Hematopoietic multipotent progenitor cell treated with erythropoietin and hydrocortisone succinate and interleukin-3 and kit ligand, for 6 days (in vitro differentiated cells): ENCODE measurements at regions not wholly inside any gene's neighbourhood (a gene's known extent, or its start where the extent isn't known, plus 50 kb on each side); places are given as distances from the start of the nearest gene placed in this dataset.

Source experiments
- DNase-seq: peaks from one replicate; pipeline ENCODE4 v3.0.0-alpha.2; 2015

DNA sequence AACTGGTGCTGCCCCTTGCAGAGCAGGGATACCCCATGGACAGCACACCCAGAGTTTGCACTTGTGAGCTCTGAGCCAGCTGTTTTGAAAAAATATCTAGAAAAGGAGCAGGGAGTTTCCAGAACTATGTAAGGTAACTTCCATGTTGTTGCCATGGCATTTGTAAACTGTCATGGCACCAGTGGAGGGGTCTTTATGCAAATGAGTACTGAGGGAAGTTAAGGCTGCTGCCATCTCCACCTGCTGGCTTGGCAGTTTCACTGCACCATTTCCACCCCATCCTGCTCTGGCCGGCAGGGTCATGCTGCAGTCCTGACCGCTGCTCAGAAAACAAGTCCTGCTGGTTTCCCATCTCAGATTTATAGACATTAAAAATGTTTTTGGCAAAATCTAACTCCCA, 52.3 kb upstream of the SNTG2 start:
- no peak for DNase-seq

DNA sequence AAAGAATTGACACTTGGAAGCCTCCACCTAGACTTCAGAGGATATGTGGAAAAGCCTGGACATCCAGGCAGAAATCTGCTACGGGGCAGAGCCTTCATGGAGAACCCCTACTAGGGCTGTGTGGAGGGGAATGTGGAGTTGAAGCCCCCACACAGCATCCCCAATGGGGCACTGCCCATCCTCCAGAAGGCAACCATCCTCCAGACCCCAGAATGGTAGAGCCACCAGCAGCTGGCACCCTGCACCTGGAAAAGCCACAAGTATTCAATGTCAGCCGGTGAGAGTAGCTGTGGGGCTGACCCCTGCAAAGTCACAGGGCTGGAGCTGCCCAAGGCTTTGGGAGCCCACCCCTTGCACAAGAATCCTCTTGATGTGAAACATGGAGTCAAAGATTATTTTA, 53.6 kb upstream of the SNTG2 start:
- no peak for DNase-seq

DNA sequence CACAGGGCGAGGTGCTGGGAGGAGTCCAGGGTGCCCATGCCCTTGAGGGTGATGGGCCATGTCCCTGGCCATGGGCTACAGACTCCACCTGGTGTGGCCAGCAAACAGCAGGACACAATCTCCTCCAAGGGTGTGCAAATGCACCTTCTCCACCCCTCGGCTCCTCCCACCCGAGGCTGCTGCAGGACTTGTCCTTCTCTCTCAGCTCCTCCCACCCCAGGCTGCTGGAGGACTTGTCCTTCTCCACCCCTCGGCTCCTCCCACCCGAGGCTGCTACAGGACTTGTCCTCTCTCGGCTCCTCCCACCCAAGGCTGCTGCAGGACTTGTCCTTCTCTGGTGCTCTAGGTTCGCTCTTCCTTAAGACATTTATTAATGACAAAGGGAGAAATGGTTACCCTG, 57.3 kb upstream of the SNTG2 start:
- peak; percentile 2 for DNase-seq

DNA sequence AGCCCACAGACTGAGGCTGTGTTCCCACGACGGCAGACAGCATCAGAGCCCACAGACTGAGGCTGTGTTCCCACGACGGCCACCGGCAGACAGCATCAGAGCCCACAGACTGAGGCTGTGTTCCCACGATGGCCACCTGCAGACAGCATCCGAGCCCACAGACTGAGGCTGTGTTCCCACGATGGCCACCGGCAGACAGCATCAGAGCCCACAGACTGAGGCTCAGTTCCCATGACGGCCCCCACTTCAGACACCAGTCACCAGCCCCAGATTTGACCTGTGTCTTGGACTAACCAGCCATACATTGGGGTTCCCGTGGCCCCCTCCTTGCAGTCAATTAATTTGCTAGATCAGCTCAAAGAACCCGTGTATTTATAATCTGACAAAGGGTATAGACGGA, 57.8 kb upstream of the SNTG2 start:
- DNase-seq, result no peak

DNA sequence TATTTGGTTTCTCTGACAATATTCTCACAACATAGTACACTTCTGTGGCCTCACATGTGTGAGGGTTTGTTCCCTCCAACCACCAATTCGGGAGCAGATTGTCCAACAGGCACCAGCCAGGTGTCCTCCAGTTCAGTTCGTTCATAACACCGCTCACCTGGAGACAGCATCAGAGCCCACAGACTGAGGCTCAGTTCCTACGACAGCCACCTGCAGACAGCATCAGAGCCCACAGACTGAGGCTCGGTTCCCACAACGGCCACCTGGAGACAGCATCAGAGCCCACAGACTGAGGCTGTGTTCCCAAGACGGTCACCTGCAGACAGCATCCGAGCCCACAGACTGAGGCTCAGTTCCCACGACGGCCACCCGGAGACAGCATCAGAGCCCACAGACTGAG, 58.2 kb upstream of the SNTG2 start:
- DNase-seq, result no peak

DNA sequence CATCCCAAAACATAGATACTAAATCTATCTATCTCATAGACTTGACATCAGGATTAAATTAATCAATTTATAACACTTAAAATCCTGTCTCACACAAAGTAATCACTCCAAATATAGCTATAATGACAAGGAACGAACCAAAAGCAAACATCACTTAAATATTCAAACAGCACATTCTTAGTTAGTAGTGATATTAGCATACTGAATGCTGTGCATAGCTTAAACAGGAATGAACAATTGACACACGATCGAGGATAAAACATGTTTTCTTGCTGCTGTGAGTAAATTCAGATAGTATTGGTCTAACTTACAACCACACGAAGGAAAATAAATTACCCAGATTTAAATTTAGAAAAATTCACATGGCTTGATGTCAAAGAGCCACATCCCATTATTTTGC, 58.9 kb upstream of the SNTG2 start:
- no peak for DNase-seq

DNA sequence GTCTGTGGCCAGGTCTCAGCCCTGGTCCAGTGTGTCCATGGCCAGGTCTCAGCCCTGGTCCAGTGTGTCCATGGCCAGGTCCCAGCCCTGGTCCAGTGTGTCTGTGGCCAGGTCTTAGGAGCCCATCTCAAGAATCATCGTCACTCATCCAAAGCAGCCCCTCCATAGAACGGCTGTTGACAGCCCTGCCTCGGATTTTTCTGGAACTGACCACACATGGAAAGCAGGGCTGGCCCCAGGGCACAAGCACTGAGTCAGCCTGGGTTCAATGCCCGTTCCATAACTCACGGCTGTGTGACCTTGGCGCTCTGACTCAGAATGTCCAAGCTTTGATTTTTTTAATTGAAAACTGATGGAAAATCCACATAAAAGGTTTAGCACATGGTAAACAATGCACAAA, 59.9 kb upstream of the SNTG2 start:
- DNase-seq, result no peak

DNA sequence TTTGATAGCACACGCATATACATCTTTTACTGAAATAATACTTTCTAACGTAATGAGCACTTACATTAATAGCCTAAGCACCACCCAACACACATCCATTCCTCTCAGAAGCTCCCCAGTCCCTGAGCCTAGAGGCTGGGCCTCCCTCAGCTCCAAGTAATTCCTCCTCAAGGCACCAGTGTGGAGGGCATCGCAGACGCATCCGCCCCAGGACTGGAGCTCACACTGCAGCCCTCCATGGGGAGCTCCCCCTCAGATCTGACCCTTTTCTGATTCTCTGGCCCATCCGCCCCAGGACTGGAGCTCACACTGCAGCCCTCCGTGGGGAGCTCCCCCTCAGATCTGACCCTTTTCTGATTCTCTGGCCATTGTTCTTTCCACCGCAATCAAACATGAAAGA, 60.4 kb upstream of the SNTG2 start:
- DNase-seq, result no peak

DNA sequence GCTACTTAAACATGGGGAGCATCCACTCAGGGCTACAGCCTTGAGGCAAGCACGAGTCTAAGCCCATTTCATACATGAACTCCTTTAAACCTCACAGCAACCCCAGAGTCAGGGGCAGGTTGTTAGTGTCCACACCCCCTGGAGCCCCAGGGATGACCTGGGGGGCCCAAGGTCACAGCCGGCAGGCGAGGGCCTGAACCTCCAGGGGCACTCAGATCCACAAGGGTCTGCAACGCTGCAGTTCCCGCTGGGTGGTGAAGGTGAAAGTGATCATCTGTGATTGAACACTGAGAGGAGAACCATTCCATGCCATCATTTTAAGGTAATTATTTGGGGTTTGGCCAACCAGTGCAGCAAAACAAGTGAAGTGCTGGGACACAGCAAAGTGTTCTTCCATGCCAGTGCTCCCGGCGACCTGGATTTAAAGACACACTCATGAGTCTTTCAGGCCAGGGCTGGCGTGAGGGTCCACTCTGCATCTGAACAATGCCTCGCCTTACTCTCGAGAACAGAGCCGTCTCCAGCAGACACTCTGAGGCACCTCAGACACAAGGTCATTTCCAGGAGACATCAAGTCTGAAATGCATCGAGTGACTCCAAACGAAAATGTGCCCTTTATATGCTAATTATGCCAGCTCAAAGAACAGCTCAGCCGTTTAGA, 61.6 kb upstream of the SNTG2 start:
- no peak for DNase-seq

DNA sequence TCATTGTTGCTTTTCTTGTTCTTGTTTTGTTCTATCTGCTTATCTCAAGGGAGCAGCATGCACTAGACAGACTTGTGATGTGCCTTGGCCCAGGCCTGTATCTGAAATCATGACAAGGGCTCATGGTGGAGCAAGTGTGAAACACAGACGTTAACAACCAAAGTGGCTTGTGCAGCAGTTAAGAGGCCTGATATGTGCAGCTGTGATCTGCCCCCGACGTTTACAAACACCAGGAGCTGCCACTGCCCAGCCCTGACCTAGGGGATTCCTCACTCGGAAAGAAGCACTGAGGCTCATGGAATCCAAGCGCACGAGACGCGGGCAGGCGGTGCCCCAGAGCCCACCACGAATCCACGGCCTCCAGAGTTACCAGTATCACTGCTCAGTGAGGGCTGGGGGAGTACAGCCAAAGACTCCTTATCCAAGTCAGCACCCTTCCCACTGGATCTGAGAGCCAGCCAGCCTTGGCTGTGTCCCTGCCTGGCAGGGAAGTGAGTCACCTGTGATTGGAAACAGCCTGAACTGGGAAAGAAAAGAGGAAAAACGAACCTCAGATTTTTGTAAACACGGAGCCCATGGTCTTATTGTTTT, 62.3 kb upstream of the SNTG2 start:
- DNase-seq, result no peak

DNA sequence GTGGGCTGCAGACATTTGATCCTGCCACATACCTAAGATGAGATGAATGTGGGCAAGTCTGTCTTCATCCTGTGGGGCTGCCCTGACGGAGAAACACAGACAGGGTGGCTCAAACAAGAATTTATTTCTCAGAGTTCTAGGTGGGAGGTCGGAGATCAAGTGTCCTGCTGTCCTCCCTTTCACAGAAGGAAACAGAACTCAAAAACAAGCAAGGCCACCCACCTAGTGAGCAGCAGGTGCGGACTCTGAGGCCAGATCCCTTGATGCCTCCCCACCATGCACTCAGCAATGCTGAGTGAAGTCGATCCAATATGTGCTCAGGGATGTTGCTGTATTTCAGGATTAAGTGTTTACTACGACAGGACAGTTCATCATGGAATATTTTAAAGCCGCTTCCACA, 63.0 kb upstream of the SNTG2 start:
- DNase-seq, result no peak

DNA sequence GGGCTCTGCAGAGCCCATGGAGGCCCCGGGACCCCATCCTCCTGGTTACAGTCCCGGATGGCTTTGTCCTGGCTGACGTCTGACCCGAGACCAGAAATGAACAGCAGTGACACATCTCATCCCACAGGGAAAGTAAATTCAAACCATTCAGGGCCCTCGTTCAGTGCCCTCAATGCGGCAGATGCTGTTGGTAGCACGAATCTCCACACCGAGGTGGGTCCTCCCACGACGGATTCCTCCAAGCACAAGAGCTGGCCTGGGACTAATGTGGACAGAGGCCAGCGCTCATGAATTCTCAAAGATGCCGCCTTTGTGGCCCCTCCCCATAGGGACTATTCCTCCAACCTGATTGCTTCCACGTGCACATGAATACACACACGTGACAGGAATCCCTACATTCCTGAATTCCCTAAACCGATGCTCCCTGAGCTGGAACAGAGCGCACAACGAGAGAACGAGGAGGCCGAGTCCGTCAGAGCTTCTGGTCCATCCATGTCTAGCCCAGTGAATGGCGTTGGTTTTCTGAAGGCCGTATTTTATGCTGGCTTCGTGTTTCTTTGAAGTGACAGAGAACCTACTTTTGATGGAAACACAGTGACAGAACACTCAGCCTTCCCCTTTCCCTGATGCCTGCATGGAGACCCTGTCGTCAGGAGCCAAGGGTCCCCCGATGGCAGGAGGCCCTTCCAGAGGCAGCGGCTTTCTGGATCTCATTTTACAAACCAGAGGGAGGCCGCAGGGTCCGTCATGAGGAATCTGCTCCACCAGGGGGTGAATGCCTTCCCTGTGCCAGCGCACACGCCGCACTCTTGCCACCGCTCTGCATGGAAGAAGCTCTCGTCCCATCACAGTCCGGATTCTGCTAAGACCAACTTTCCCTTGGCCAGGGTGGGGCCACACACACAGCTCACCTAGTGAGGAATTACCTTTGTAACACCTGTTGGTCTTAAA, 64.3 kb upstream of the SNTG2 start:
- DNase-seq, result no peak

DNA sequence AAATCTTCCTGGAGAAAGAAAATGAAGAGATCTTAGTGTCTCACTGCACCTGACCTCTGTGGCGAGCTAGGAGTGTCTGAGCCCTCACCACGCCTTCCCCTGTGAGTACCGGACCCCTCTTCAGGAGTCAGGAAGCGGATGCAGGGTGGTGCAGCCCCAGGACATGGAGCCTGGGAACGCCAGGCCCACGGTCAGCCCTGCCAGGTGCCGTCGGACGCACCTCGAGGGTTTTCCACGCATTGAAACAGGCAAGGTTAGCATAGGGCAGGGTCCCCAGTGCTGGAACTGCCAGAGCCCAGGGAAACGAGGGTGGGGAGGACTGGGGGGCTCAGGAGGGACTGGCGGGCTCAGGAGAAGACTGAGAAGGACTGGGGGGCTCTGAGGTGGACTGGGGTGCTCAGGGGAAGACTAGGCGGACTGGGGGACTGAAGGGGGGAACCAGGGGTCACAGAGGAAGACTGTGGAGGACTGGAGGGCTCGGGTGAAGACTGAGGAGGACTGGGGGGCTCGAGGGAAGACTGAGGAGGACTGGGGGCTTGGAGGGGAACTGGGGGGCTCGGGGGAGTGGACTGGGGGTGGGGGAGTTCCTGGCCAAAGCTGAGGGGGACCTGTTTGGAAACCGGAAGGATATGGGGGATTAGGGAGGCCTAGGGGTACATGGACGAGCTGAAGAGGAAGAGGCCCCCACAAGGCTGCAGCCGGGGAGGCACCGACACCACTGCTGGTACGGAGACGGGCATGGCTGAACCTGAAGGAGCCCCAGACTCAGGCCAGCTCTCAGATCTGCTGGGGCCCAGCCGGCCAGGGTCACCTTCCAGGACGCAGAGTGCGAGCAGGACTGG, 65.2 kb upstream of the SNTG2 start:
- DNase-seq, result no peak

DNA sequence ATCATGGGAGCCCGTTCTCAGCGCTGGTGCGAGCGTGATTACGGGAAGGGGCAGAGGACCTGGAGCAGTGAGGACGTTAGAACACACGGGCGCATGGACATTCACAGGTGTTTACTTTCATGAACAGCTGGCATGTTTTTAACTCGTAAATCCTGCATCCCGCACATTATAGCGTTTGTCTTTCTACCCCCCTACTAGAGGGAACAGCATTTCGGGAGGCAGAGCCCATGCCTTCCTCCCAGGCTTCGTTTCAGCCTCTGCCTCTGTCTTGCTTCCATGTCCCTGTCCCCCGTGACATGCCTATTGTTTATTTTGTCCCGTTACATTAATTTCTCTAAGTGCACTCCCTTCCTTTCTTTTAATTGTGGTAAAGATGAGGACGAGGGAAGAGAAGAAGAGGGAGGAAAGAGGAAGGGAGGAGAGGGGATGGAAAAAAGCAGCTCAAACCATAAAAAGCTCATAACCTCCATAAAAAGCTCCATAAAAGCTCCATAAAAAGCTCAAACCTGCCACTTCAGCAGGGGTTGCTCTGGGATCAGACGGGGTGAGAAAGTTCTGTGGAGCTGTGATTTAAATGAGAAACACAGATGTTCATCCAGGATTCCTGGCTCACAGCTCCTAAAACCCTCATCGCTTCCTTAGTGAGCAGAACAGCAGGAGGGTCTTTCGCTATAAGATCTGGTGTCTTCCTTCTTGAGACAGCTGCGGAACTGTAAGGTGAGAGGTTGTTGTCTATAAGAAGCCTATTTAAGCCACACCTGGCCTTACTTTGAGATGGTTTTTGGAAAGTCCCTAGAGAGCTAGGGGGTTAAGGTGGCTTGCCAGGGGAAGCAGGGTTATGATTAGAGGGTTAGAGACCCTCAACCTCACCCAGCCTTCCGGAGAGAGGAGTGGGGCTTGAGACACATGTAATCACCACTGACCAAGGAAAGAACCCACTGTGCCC, 66.6 kb upstream of the SNTG2 start:
- DNase-seq, result no peak

DNA sequence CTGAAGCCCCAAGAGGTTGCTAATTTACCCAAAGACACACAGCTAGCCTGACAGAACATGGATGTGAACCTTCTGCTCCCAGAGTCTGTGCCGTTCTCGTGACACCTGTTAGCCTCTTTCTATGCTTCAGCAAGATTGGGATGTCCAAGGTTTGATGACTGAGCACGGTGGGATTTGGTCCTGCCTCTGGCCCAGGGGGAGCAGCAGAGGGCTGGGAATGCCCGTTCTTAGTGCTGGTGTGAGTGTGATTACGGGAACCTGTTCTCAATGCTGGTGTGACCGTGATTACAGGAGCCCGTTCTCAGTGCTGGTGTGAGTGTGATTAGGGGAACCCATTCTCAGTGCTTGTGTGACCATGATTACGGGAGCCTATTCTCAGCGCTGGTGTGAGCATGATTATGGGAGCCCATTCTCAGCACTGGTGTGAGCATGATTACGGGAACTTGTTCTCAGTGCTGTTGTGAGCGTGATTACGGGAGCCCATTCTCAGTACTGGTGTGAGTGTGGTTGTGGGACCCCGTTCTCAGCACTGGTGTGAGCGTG, 67.3 kb upstream of the SNTG2 start:
- DNase-seq, result no peak

DNA sequence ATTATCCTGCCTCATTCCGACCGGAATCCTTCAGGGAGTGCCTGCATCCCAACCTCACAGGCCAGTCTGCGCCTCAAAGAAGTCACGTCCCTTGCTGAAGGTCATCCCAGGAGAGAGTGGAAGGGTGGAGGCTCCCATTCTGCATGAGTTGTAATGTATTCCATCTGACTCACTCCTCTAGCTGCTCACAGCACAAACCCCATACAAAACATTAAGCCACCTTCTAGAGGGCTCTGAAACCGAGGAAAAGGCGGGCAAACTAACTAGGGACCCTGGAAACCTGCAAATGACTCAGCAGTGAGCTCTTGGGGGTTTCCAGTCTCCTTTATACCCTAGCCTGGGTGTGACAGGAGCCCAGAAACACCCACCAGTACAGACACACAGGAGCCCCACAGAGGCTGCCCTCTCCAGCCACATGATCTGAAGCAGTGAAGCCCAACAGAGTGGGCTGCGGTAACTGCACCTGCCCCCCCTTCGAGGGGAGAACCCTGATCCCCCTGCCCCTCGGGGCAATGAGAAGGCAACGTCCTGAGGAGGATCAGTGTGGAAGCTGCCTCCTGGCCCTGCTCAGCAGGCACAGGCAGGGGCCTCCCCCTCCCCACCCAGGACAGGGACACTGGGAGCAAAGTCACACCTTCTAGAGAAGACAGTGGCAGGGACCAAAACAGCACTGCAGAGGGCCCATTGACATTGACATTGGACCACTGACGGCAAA, 69.3 kb upstream of the SNTG2 start:
- DNase-seq, result no peak

DNA sequence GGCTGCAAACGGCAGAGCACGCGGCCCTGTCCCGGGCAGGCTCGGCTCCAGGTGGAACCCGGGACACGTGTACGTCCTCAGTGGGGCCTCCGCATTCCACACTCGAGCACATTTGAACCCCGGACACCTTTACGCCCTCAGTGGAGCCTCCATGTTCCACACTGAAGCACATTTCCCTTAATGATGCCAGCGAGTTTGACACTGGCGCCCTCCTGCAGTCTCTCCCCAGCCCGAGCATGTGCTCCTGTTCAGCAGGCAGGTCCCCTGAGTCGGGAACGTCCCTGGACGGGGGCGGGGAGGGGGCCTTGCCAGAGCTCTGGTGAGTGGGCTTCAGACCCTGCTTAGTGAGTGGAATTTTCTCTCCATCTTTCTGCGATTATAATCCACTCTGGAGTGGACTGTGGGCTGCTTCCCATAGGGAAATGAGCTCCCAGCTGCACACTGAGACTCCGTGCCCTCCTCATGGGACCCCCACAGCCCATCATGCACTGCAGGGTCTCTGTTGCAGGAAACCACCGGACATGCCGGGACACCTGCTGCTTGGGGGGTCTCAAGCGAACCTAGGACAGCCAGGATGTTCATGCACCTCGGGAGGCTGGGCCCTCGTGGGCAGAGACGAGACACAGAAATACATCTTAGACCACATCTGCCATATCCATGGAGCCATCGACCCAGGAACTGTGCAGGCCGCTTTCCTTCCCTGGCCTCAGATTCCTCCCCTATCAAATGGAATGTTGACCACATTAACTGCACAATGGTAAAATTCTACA, 70.3 kb upstream of the SNTG2 start:
- DNase-seq, result no peak

DNA sequence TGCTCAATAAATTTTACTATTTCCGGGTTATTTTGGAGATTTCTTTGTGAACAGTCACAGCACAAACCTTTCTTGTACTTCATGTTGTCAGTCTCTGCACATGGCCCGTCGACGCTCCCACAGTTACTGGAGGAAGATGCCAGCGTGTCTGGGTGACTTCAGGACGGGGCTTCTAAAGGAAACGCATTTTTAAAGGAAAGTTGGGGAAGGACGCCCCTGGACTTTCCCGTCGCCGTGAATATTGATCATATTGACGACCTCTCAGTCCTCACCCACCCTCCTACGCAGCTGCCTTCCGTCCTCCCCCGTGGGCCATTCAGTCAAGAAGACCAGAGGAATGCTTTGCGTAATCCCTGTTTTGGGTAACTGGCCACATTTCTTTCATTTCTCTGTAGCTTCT, 71.1 kb upstream of the SNTG2 start:
- DNase-seq, result no peak

DNA sequence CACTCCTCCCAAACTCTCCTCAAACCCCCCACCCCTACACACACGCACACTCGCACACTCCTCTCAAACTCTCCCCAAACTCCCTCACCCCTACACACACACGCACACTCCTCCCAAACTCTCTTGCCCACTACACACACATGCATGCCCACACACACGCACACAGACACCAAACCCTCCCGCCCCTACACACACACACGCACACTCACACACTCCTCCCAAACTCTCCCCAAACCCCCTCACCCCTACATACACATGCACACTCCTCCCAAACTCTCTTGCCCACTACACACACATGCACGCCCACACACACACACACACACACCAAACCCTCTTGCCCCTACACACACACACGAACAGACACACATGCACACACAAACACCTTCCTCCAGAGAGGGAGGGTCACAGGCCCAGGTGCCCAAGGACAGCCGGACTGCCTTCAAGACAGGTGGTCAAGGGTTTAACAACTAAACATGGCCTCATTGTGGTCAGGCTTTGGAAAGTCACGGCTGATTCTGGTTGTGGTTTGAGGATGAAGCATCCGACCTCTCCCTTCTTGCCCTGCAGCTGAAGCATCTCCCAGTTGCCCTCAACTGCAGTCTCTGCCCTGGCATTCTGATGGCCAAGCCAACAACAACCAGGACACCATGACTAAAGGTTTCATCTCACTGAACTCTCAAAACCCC, 72.3 kb upstream of the SNTG2 start:
- no peak for DNase-seq

DNA sequence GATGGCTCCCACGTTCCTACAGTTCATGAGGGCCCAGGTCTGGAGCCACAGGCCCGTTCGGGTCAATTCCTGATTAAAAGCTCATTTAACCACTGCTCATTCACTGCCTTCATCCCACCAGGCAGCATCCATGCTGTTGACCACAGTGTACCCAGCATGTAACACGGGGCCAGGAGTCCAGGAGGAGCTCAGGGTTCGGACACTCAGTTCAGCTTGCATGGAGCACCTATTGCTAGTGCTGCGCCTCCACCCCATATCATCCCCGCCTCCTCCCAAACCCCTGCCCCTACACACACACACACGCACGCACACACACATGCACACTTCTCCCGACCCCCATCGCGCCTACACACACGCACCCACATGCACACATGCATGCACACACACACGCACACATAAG, 72.9 kb upstream of the SNTG2 start:
- no peak for DNase-seq
